ENCODE measurements at regions not wholly inside any gene's neighbourhood (a gene's known extent, or its start where the extent isn't known, plus 50 kb on each side); places are given as distances from the start of the nearest gene placed in this dataset.

- H3K4me3 ChIP-seq: no peak overlapping the region
- H3K9me3 ChIP-seq: no peaks in the 10 kb centered on the region
- peaks cover 50 to 96% (median 68%) of the 10 kb centered on the region in 3 donors for H3K4me1 ChIP-seq
- TF ChIP-seq CTCF (IDR thresholded peaks at IDR 0.05): no peak
- no peak for TF ChIP-seq POLR2A (IDR thresholded peaks at IDR 0.05)
- no peaks in the 10 kb centered on the region for H3K27me3 ChIP-seq
- no peak for DNase-seq
- no peaks in the 10 kb centered on the region for H3K36me3 ChIP-seq
- WGBS, 2 donors: 53 to 65% methylated on average over 2 to 4 of the region's 6 CpGs
- intact Hi-C loops (cut with DNase I): no loop called here
- H3K27ac ChIP-seq: peak overlapping the region in 2 of 4 donors; percentile 27 to 90
These were observed 171.7 kb downstream of the MACROH2A1 start for GRCh38 chr5:135227064-135228022.

GRCh38 chr5:135225856-135226560, 173.0 kb downstream of the MACROH2A1 start:
- TF ChIP-seq POLR2A (IDR thresholded peaks at IDR 0.05) (no peak), CTCF (IDR thresholded peaks at IDR 0.05) (no peak)
- no peak for DNase-seq
- intact Hi-C loops (cut with DNase I): no loop called here
- 51 to 60% methylated on average over 14 to 16 of the region's 16 CpGs for WGBS, 2 donors
- no peak overlapping the region for H3K4me3 ChIP-seq
- H3K4me1 ChIP-seq: peaks cover 45 to 96% (median 62%) of the 10 kb centered on the region in 3 donors
- no peaks in the 10 kb centered on the region for H3K9me3 ChIP-seq
- no peaks in the 10 kb centered on the region for H3K36me3 ChIP-seq
- H3K27me3 ChIP-seq: no peaks in the 10 kb centered on the region
- H3K27ac ChIP-seq: peak overlapping the region; percentile 2 to 90 (median 38)

GRCh38 chr5:135223891-135224625, 175.0 kb downstream of the MACROH2A1 start:
- no peaks in the 10 kb centered on the region for H3K27me3 ChIP-seq
- H3K9me3 ChIP-seq: no peaks in the 10 kb centered on the region
- 60 to 74% methylated on average over 5 of the region's 5 CpGs for WGBS, 2 donors
- DNase-seq: no peak
- H3K36me3 ChIP-seq: no peaks in the 10 kb centered on the region
- H3K4me3 ChIP-seq: no peak overlapping the region
- peaks cover 35 to 91% (median 45%) of the 10 kb centered on the region in 3 donors for H3K4me1 ChIP-seq
- H3K27ac ChIP-seq: peak overlapping the region; percentile 14 to 93 (median 58)
- no peak for TF ChIP-seq CTCF (IDR thresholded peaks at IDR 0.05)
- intact Hi-C loops (cut with DNase I): no loop called here

GRCh38 chr5:135223404-135223803, 175.6 kb downstream of the MACROH2A1 start:
- H3K27me3 ChIP-seq: no peaks in the 10 kb centered on the region
- H3K4me3 ChIP-seq: no peak overlapping the region
- no peak for TF ChIP-seq CTCF (IDR thresholded peaks at IDR 0.05)
- TF ChIP-seq POLR2A (IDR thresholded peaks at IDR 0.05): no peak
- no peak for DNase-seq
- WGBS, 2 donors: 60 to 62% methylated on average over 2 of the region's 2 CpGs
- no peaks in the 10 kb centered on the region for H3K36me3 ChIP-seq
- intact Hi-C loops (cut with DNase I): no loop called here
- peak overlapping the region; percentile 65 to 93 (median 86) for H3K27ac ChIP-seq
- H3K4me1 ChIP-seq: peaks cover 35 to 86% (median 42%) of the 10 kb centered on the region in 3 donors
- H3K9me3 ChIP-seq: no peaks in the 10 kb centered on the region

Measured in esophagus squamous epithelium (tissue), 5 donors.